Chondrocyte (in vitro differentiated cells): ENCODE measurements at regions not wholly inside any gene's neighbourhood (a gene's known extent, or its start where the extent isn't known, plus 50 kb on each side); places are given as distances from the start of the nearest gene placed in this dataset.

Experiments
- DNase-seq: peaks from one replicate; pipeline ENCODE4 v3.0.0; 2021; ENCODE audit warnings: mixed read lengths, low spot score
- H3K27ac Mint-ChIP-seq: one replicate; pipeline ENCODE4 v1.8.0; 2021; ENCODE audit warnings: mild to moderate bottlenecking, moderate library complexity, mixed read lengths; ENCODE audit not compliant: unreplicated experiment
- H3K27me3 Mint-ChIP-seq: 2 replicates; pipeline ENCODE4 v1.8.0; 2021; ENCODE audit warnings: low read depth, mixed read lengths
- H3K36me3 Mint-ChIP-seq: 2 replicates; pipeline ENCODE4 v1.8.0; 2021; ENCODE audit warnings: low read depth, mixed read lengths
- H3K4me1 Mint-ChIP-seq: 2 replicates; pipeline ENCODE4 v1.8.0; 2021; ENCODE audit warnings: low read depth, mild to moderate bottlenecking, mixed read lengths
- H3K4me3 Mint-ChIP-seq: one replicate; pipeline ENCODE4 v1.8.0; 2021; ENCODE audit warnings: mild to moderate bottlenecking, moderate library complexity, mixed read lengths; ENCODE audit not compliant: unreplicated experiment
- H3K9me3 Mint-ChIP-seq: 2 replicates; pipeline ENCODE4 v1.8.0; 2021; ENCODE audit warnings: low read depth, mixed read lengths
- CTCF ChIP-seq: fragments of 200-600 bp; sonication (generic); IDR thresholded peaks from 2 replicates; pipeline ENCODE4 v1.5.0; 2021; ENCODE audit warnings: antibody characterized with exemption, mild to moderate bottlenecking, moderate library complexity

GRCh38 chr11:86726118-86726753 is 53.8 kb upstream of the ME3 start:
- no peak overlapping the region for H3K27ac Mint-ChIP-seq
- no peaks in the 10 kb centered on the region for H3K27me3 Mint-ChIP-seq
- DNase-seq, result no peak
- peaks cover 32% of the 10 kb centered on the region for H3K4me1 Mint-ChIP-seq
- no peak overlapping the region for H3K4me3 Mint-ChIP-seq
- TF ChIP-seq CTCF, result no peak
- peaks cover 5% of the 10 kb centered on the region for H3K36me3 Mint-ChIP-seq
- peaks cover 16% of the 10 kb centered on the region for H3K9me3 Mint-ChIP-seq

GRCh38 chr11:86724137-86724536 is 51.7 kb upstream of the ME3 start:
- Mint-ChIP-seq H3K4me3 (no peak overlapping the region), H3K4me1 (peaks cover 52% of the 10 kb centered on the region), H3K36me3 (peaks cover 5% of the 10 kb centered on the region), H3K9me3 (peaks cover 18% of the 10 kb centered on the region), H3K27ac (peak overlapping the region; percentile 18), H3K27me3 (no peaks in the 10 kb centered on the region)
- no peak for TF ChIP-seq CTCF
- DNase-seq, result no peak

GRCh38 chr11:86723281-86723680 is 50.9 kb upstream of the ME3 start:
- Mint-ChIP-seq H3K9me3 (peaks cover 18% of the 10 kb centered on the region), H3K4me3 (no peak overlapping the region), H3K4me1 (peaks cover 55% of the 10 kb centered on the region), H3K27me3 (no peaks in the 10 kb centered on the region), H3K27ac (no peak overlapping the region), H3K36me3 (peaks cover 5% of the 10 kb centered on the region)
- no peak for DNase-seq
- no peak for TF ChIP-seq CTCF

GRCh38 chr11:86722748-86723147 is 50.3 kb upstream of the ME3 start:
- no peak for DNase-seq
- peaks cover 60% of the 10 kb centered on the region for H3K4me1 Mint-ChIP-seq
- no peak overlapping the region for H3K4me3 Mint-ChIP-seq
- peaks cover 5% of the 10 kb centered on the region for H3K36me3 Mint-ChIP-seq
- H3K27ac Mint-ChIP-seq, result peak overlapping the region; percentile 24
- peaks cover 18% of the 10 kb centered on the region for H3K9me3 Mint-ChIP-seq
- no peak for TF ChIP-seq CTCF
- H3K27me3 Mint-ChIP-seq, result no peaks in the 10 kb centered on the region
